IMR-90 (cell line): ENCODE measurements at regions not wholly inside any gene's neighbourhood (a gene's known extent, or its start where the extent isn't known, plus 50 kb on each side); places are given as distances from the start of the nearest gene placed in this dataset.

Experiments used
- ATAC-seq: fragments of 200-7000 bp; cut with Tn5 transposase; 2 replicates; pipeline ENCODE4 v1.9.1; 2020; ENCODE audit warnings: low read depth, mild to moderate bottlenecking, moderate library complexity
- BruUV-seq: library from RNA; stranded (reverse); fragments of 400-500 nt; replicated peaks from 2 replicates; lab custom pipeline; 2021; lab: Mats Ljungman, UMichigan
- CTCF ChIA-PET: fragments of 300-600 bp; formaldehyde crosslinking; extraction: SDS; loops from one replicate; lab custom pipeline; 2021; ENCODE audit warnings: antibody characterized with exemption; lab: Yijun Ruan, JAX
- POLR2A ChIA-PET: fragments of 300-600 bp; sonication (Branson Sonifier 250); formaldehyde crosslinking; loops from one replicate; lab custom pipeline; 2022; ENCODE audit warnings: antibody characterized with exemption; ENCODE audit not compliant: unreplicated experiment; lab: Charles Lee
- DNase-seq: peaks from one replicate; pipeline ENCODE4 v3.0.0; 2013
- H2AFZ ChIP-seq: replicated peaks from 2 replicates; pipeline ENCODE3; 2013; ENCODE audit warnings: low read length, mild to moderate bottlenecking; ENCODE audit not compliant: poor library complexity
- H2AK5ac ChIP-seq: 2 replicates; pipeline ENCODE4 v1.6.1; 2013; ENCODE audit warnings: low read depth, low read length, inconsistent platforms
- H2AK9ac ChIP-seq: replicated peaks from 2 replicates; pipeline ENCODE3; 2013; ENCODE audit warnings: mild to moderate bottlenecking, low read depth, low read length, moderate library complexity; ENCODE audit not compliant: poor library complexity
- H2BK120ac ChIP-seq: 2 replicates; pipeline ENCODE4 v1.6.1; 2013; ENCODE audit warnings: low read depth, low read length, inconsistent platforms
- H2BK15ac ChIP-seq: 3 replicates; pipeline ENCODE4 v1.6.1; 2013; ENCODE audit warnings: low read depth, low read length, inconsistent platforms
- H2BK20ac ChIP-seq: 2 replicates; pipeline ENCODE4 v1.6.1; 2013; ENCODE audit warnings: low read depth, mild to moderate bottlenecking, inconsistent platforms, low read length, moderate library complexity
- H2BK5ac ChIP-seq: 2 replicates; pipeline ENCODE4 v1.6.1; 2013; ENCODE audit warnings: mild to moderate bottlenecking, low read depth, low read length, inconsistent platforms; ENCODE audit not compliant: poor library complexity, severe bottlenecking
- H3K14ac ChIP-seq: replicated peaks from 2 replicates; pipeline ENCODE4 v1.6.1; 2013; ENCODE audit warnings: low read depth, low read length, inconsistent platforms
- H3K18ac ChIP-seq: 2 replicates; pipeline ENCODE4 v1.6.1; 2013; ENCODE audit warnings: low read depth, low read length, control low read depth
- H3K23ac ChIP-seq: 2 replicates; pipeline ENCODE4 v1.6.1; 2013; ENCODE audit warnings: low read depth, low read length, inconsistent platforms
- H3K27ac ChIP-seq: 2 replicates; pipeline ENCODE4 v1.5.1; 2013; ENCODE audit warnings: mild to moderate bottlenecking, control low read depth, low read length; ENCODE audit not compliant: insufficient read depth
- H3K27me3 ChIP-seq: 2 replicates; pipeline ENCODE4 v1.6.1; 2013; ENCODE audit warnings: low read length; ENCODE audit not compliant: control insufficient read depth, insufficient read depth
- H3K36me3 ChIP-seq: 2 replicates; pipeline ENCODE4 v1.6.1; 2013; ENCODE audit warnings: low read length, mixed read lengths; ENCODE audit not compliant: control insufficient read depth, insufficient read depth
- H3K4ac ChIP-seq: 2 replicates; pipeline ENCODE4 v1.6.1; 2013; ENCODE audit warnings: low read depth, low read length, inconsistent platforms
- H3K4me1 ChIP-seq: 2 replicates; pipeline ENCODE4 v1.6.1; 2013; ENCODE audit warnings: low read length, mixed read lengths; ENCODE audit not compliant: control insufficient read depth, insufficient read depth
- H3K4me2 ChIP-seq: 2 replicates; pipeline ENCODE4 v1.6.1; 2013; ENCODE audit warnings: low read depth, mild to moderate bottlenecking, control low read depth, low read length, moderate library complexity
- H3K4me3 ChIP-seq: 2 replicates; pipeline ENCODE4 v1.5.1; 2013; ENCODE audit warnings: low read depth, mild to moderate bottlenecking, control low read depth, low read length, moderate library complexity; ENCODE audit not compliant: insufficient read depth
- H3K56ac ChIP-seq: 2 replicates; pipeline ENCODE4 v1.6.1; 2013; ENCODE audit warnings: low read length, inconsistent platforms; ENCODE audit not compliant: insufficient read depth; ENCODE audit errors: extremely low read depth
- H3K79me1 ChIP-seq, 2 experiments: 2 replicates each; pipeline ENCODE4 v1.6.1; 2013; ENCODE audit warnings: low read length in 2 of 2, inconsistent platforms in 1 of 2, low read depth in 1 of 2
- H3K9ac ChIP-seq: 2 replicates; pipeline ENCODE4 v1.6.1; 2013; ENCODE audit warnings: low read depth, low read length, control low read depth
- H3K9me1 ChIP-seq: 2 replicates; pipeline ENCODE4 v1.6.1; 2013; ENCODE audit warnings: low read length, inconsistent platforms; ENCODE audit not compliant: insufficient read depth
- H3K9me3 ChIP-seq: 2 replicates; pipeline ENCODE4 v1.6.1; 2013; ENCODE audit warnings: low read length; ENCODE audit not compliant: control insufficient read depth, insufficient read depth
- H4K20me1 ChIP-seq: 2 replicates; pipeline ENCODE4 v1.6.1; 2013; ENCODE audit warnings: low read length, inconsistent platforms; ENCODE audit not compliant: insufficient read depth
- H4K5ac ChIP-seq: 2 replicates; pipeline ENCODE4 v1.6.1; 2013; ENCODE audit warnings: mild to moderate bottlenecking, low read depth, low read length, control low read depth
- H4K8ac ChIP-seq, 2 experiments: 2 replicates each; pipeline ENCODE4 v1.6.1; 2013; ENCODE audit warnings: low read depth in 2 of 2, low read length in 2 of 2, control low read depth in 1 of 2, inconsistent platforms in 1 of 2
- H4K91ac ChIP-seq: 2 replicates; pipeline ENCODE4 v1.6.1; 2013; ENCODE audit warnings: low read depth, low read length, inconsistent platforms; ENCODE audit not compliant: insufficient read depth
- CTCF ChIP-seq: conservative IDR thresholded peaks from 2 replicates; pipeline ENCODE4 v1.5.1; 2012; ENCODE audit warnings: mild to moderate bottlenecking, low read depth, low read length, improper control_type of control experiment
- ELK1 ChIP-seq: fragments of 150-350 bp; IDR thresholded peaks from 2 replicates; pipeline ENCODE4 v1.6.1; 2016; ENCODE audit warnings: low read depth, mild to moderate bottlenecking, low read length, moderate library complexity, borderline replicate concordance
- FOS ChIP-seq: fragments of 150-350 bp; IDR thresholded peaks from 2 replicates; pipeline ENCODE4 v1.6.1; 2016; ENCODE audit warnings: low read depth, low read length
- MAFK ChIP-seq: IDR thresholded peaks from 2 replicates; pipeline ENCODE4 v1.6.1; 2012; ENCODE audit warnings: low read depth, low read length, improper control_type of control experiment
- MAZ ChIP-seq: IDR thresholded peaks from 2 replicates; pipeline ENCODE4 v1.6.1; 2012; ENCODE audit warnings: low read depth, mild to moderate bottlenecking, low read length, improper control_type of control experiment, moderate library complexity, borderline replicate concordance
- NFE2L2 ChIP-seq: fragments of 150-350 bp; IDR thresholded peaks from 2 replicates; pipeline ENCODE4 v1.6.1; 2016; ENCODE audit warnings: low read depth, mild to moderate bottlenecking, low read length
- SMC3 ChIP-seq: fragments of 150-350 bp; IDR thresholded peaks from 2 replicates; pipeline ENCODE4 v1.6.1; 2016; ENCODE audit warnings: low read depth, mild to moderate bottlenecking, antibody characterized with exemption, low read length, moderate library complexity
- dilution Hi-C: fragments of 300-500 bp; cut with HindIII; formaldehyde crosslinking; loops from one replicate; pipeline ENCODE4 v1.14.3; 2018; ENCODE audit warnings: low sequenced_read_pairs; ENCODE audit not compliant: unreplicated experiment
- in situ Hi-C: fragments of 300-500 bp; cut with MboI; formaldehyde crosslinking; loops from 3 replicates; pipeline ENCODE4 v1.14.3; 2019; ENCODE audit warnings: low sequenced_read_pairs, inconsistent platforms, mixed read lengths
- intact Hi-C: fragments of 100-400 bp; cut with micrococcal nuclease; formaldehyde crosslinking; loops from 2 replicates; pipeline ENCODE4 v1.10.0; 2022

- Histone ChIP-seq H3K23ac (no peak overlapping the region), H3K9ac (no peak overlapping the region), H3K4ac (no peak overlapping the region), H3K27me3 (no peaks in the 10 kb centered on the region), H2BK20ac (no peak overlapping the region), H3K14ac (no peak overlapping the region), H3K56ac (no peak overlapping the region), H4K91ac (no peak overlapping the region), H3K9me3 (peaks cover 10% of the 10 kb centered on the region), H2AK5ac (no peak overlapping the region), H4K5ac (no peak overlapping the region), H3K4me3 (no peak overlapping the region), H3K27ac (no peak overlapping the region), H3K18ac (no peak overlapping the region), H3K36me3 (no peaks in the 10 kb centered on the region), H3K4me1 (no peaks in the 10 kb centered on the region), H2AFZ (no peak overlapping the region), H2BK120ac (no peak overlapping the region), H3K4me2 (no peak overlapping the region), H2AK9ac (no peak overlapping the region), H4K8ac (no peak overlapping the region), H2BK15ac (no peak overlapping the region), H4K20me1 (no peaks in the 10 kb centered on the region), H2BK5ac (no peak overlapping the region), H3K9me1 (no peaks in the 10 kb centered on the region), H3K79me1 (no peaks in the 10 kb centered on the region)
- ATAC-seq (no peak), DNase-seq (no peak)
- intact Hi-C loops, result no loop called here
- ChIA-PET CTCF (no interaction called here), POLR2A (no interaction called here)
- BruUV-seq, result no TSS peak
- in situ Hi-C loops, result no loop called here
- TF ChIP-seq MAFK (no peak), NFE2L2 (no peak), MAZ (no peak), ELK1 (no peak), FOS (no peak), SMC3 (no peak), CTCF (no peak)
- dilution Hi-C loops, result no loop called here
These were observed 343.7 kb upstream of the MEX3C start for GRCh38 chr18:51541230-51541629.
